ENCODE measurements at regions not wholly inside any gene's neighbourhood (a gene's known extent, or its start where the extent isn't known, plus 50 kb on each side); places are given as distances from the start of the nearest gene placed in this dataset.

DNA sequence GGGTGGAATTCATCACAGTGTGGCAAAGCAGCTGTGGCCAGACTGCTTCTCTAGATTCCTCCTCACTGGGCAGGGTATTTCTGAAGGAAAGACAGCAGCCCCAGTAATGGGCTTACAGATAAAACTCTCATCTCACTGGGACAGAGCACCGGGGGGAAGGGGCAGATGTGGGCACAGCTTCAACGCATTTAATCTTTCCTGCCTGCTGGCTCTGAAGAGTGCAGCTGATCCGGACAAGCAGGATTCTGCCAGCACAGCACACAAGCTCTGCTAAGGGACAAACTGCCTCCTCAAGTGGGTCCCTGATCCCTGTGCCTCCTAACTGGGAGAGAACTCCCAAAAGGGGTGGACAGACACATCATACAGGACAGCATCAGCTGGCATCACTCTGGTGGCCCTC is 779.9 kb upstream of the CNTNAP5 start:
- TF ChIP-seq FOXM1 (IDR thresholded peaks at IDR 0.05; ENCODE audit: borderline replicate concordance) (no peak), SP1 (IDR thresholded peaks at IDR 0.05) (no peak), NFRKB (IDR thresholded peaks at IDR 0.05) (no peak), PKNOX1 (IDR thresholded peaks at IDR 0.05) (no peak), ARNT (IDR thresholded peaks at IDR 0.05) (no peak), HDGF (IDR thresholded peaks at IDR 0.05; ENCODE audit: borderline replicate concordance) (no peak), ZNF384 (IDR thresholded peaks at IDR 0.05) (no peak), ELF4 (IDR thresholded peaks at IDR 0.05) (no peak), TARDBP (IDR thresholded peaks at IDR 0.05) (no peak), LEF1 (IDR thresholded peaks at IDR 0.05; ENCODE audit: borderline replicate concordance) (no peak), SUZ12 (IDR thresholded peaks at IDR 0.05) (no peak), FOXK2 (IDR thresholded peaks at IDR 0.05) (no peak), BHLHE40 (IDR thresholded peaks at IDR 0.05; ENCODE audit: borderline replicate concordance) (no peak), CTBP1 (IDR thresholded peaks at IDR 0.05; ENCODE audit: borderline replicate concordance) (no peak), L3MBTL2 (conservative IDR thresholded peaks at IDR 0.05) (no peak), FOXA1 (IDR thresholded peaks at IDR 0.05) (no peak)
- no peak for DNase-seq (ENCODE audit: extremely low spot score)
- ChIA-PET CTCF (no interaction called here), POLR2A (no interaction called here)

DNA sequence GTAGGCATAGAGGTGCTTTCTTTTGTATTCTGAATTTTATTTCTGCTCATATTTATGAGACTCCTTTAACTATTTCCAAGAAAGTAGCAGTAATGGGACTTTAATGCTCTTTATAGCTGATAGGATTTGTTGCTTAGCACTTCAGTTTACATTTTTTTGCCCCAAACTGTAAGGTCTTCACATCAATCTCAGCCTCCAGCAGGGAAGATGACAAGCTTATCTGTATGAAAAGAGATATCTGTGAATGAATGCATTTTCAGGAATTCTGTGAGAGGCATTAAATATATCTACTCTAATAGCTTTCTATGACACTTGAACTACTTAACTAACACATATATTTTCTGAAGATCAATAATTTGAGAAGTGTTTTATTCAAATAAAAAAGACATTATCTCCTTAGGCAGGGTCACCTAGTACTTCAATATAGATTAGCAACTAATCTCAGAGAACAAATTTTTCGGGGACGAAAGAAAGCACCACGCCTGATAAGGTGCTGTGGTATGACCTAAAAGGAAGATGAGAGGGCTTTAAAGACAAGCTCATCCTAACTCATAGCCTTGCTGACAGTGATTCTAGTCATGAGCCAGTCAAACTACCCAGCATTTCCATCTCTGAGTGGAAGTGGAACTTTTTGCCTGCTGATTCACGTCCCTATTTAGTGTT is 766.1 kb upstream of the CNTNAP5 start:
- CTCF ChIA-PET, result no interaction called here

DNA sequence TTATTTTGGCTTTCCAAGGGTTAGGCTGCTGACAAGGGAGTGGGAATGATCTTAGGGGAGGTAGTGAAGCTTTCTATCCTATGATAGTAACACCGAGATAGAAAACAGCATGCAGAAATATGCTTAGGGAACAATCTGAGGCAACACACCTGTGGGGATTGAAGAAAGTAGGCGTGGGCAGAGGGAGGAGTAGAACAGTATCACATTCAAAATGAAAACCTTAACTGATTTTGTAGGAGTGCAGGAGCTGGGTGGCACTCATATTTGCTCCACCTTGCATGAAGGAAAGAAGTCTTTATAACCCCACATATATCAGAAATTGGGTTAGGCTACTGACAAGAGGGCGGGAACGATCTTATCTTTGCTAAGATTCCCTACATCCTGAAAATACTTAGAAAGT is 762.2 kb upstream of the CNTNAP5 start:
- TF ChIP-seq FOXK2 (IDR thresholded peaks at IDR 0.05) (no peak), ARNT (IDR thresholded peaks at IDR 0.05) (no peak), NFRKB (IDR thresholded peaks at IDR 0.05) (no peak), BHLHE40 (IDR thresholded peaks at IDR 0.05; ENCODE audit: borderline replicate concordance) (no peak), PKNOX1 (IDR thresholded peaks at IDR 0.05) (no peak), L3MBTL2 (conservative IDR thresholded peaks at IDR 0.05) (no peak), FOXM1 (IDR thresholded peaks at IDR 0.05; ENCODE audit: borderline replicate concordance) (no peak), TARDBP (IDR thresholded peaks at IDR 0.05) (no peak), LEF1 (IDR thresholded peaks at IDR 0.05; ENCODE audit: borderline replicate concordance) (no peak), SUZ12 (IDR thresholded peaks at IDR 0.05) (no peak), CTBP1 (IDR thresholded peaks at IDR 0.05; ENCODE audit: borderline replicate concordance) (no peak), SP1 (IDR thresholded peaks at IDR 0.05) (no peak), ZNF384 (IDR thresholded peaks at IDR 0.05) (no peak), FOXA1 (IDR thresholded peaks at IDR 0.05) (no peak), ELF4 (IDR thresholded peaks at IDR 0.05) (no peak), HDGF (IDR thresholded peaks at IDR 0.05; ENCODE audit: borderline replicate concordance) (no peak)
- no peak for DNase-seq (ENCODE audit: extremely low spot score)
- ChIA-PET POLR2A (no interaction called here), CTCF (no interaction called here)

More for the DNA sequence above, 766.1 kb upstream of the CNTNAP5 start:
- DNase-seq (ENCODE audit: extremely low spot score), result no peak
- no peak for TF ChIP-seq NFRKB (IDR thresholded peaks at IDR 0.05)
- TF ChIP-seq HDGF (IDR thresholded peaks at IDR 0.05; ENCODE audit: borderline replicate concordance), result no peak
- TF ChIP-seq TARDBP (IDR thresholded peaks at IDR 0.05), result no peak
- TF ChIP-seq FOXK2 (IDR thresholded peaks at IDR 0.05), result no peak
- no peak for TF ChIP-seq L3MBTL2 (conservative IDR thresholded peaks at IDR 0.05)
- TF ChIP-seq ZNF384 (IDR thresholded peaks at IDR 0.05), result no peak
- no peak for TF ChIP-seq PKNOX1 (IDR thresholded peaks at IDR 0.05)
- TF ChIP-seq ARNT (IDR thresholded peaks at IDR 0.05), result no peak
- no peak for TF ChIP-seq FOXA1 (IDR thresholded peaks at IDR 0.05)
- no peak for TF ChIP-seq BHLHE40 (IDR thresholded peaks at IDR 0.05; ENCODE audit: borderline replicate concordance)
- no peak for TF ChIP-seq CTBP1 (IDR thresholded peaks at IDR 0.05; ENCODE audit: borderline replicate concordance)
- no peak for TF ChIP-seq SUZ12 (IDR thresholded peaks at IDR 0.05)
- no peak for TF ChIP-seq SP1 (IDR thresholded peaks at IDR 0.05)
- no peak for TF ChIP-seq ELF4 (IDR thresholded peaks at IDR 0.05)
- TF ChIP-seq FOXM1 (IDR thresholded peaks at IDR 0.05; ENCODE audit: borderline replicate concordance), result no peak
- no peak for TF ChIP-seq LEF1 (IDR thresholded peaks at IDR 0.05; ENCODE audit: borderline replicate concordance)
- POLR2A ChIA-PET, result no interaction called here

DNA sequence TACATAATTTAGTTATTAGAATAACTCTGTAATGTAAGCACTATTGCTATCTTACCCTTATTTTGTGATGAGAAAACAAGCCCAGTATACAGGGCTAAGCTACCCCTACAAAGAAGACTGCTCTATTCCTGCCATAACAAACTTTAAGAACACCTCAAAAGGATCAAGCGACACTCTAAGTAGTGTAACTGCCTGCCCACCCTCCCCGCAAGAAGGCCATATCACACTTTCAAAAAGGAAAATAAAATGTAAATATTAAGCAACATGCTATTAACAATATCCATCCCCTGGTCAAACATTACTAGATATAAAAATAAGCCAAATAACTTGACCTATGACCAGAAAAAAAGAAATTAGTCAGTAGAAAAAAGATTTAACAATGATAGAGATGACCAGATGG is 741.7 kb upstream of the CNTNAP5 start:
- POLR2A ChIA-PET, result no interaction called here
- DNase-seq (ENCODE audit: extremely low spot score), result no peak
- CTCF ChIA-PET, result no interaction called here
- TF ChIP-seq FOXA1 (IDR thresholded peaks at IDR 0.05) (no peak), SUZ12 (IDR thresholded peaks at IDR 0.05) (no peak), LEF1 (IDR thresholded peaks at IDR 0.05; ENCODE audit: borderline replicate concordance) (no peak), FOXM1 (IDR thresholded peaks at IDR 0.05; ENCODE audit: borderline replicate concordance) (no peak), ZNF384 (IDR thresholded peaks at IDR 0.05) (no peak), HDGF (IDR thresholded peaks at IDR 0.05; ENCODE audit: borderline replicate concordance) (no peak), ELF4 (IDR thresholded peaks at IDR 0.05) (no peak), ARNT (IDR thresholded peaks at IDR 0.05) (no peak), PKNOX1 (IDR thresholded peaks at IDR 0.05) (no peak), SP1 (IDR thresholded peaks at IDR 0.05) (no peak), NFRKB (IDR thresholded peaks at IDR 0.05) (no peak), FOXK2 (IDR thresholded peaks at IDR 0.05) (no peak), TARDBP (IDR thresholded peaks at IDR 0.05) (no peak), L3MBTL2 (conservative IDR thresholded peaks at IDR 0.05) (no peak), CTBP1 (IDR thresholded peaks at IDR 0.05; ENCODE audit: borderline replicate concordance) (no peak), BHLHE40 (IDR thresholded peaks at IDR 0.05; ENCODE audit: borderline replicate concordance) (no peak)

DNA sequence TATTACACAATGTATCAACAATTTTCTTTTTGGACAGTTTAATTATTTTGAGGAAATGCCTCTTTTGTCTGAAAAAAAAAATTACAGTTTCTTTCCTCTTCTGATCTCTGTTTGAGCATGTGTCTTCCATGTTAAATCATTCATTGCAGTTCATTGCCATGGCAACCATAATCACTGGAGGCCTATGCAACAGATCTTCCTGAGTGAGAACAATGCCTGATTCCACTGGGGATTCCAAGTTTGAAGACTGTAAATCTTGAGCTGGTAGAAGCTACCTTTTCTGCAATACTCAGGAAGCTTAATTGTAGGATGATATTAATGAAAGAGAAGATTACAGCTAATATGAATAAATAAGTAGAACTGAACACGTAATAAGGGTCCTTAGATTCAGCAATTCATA is 721.4 kb upstream of the CNTNAP5 start:
- CTCF ChIA-PET, result no interaction called here
- POLR2A ChIA-PET, result no interaction called here
- TF ChIP-seq LEF1 (IDR thresholded peaks at IDR 0.05; ENCODE audit: borderline replicate concordance) (no peak), CTBP1 (IDR thresholded peaks at IDR 0.05; ENCODE audit: borderline replicate concordance) (no peak), NFRKB (IDR thresholded peaks at IDR 0.05) (no peak), FOXK2 (IDR thresholded peaks at IDR 0.05) (no peak), FOXA1 (IDR thresholded peaks at IDR 0.05) (no peak), ZNF384 (IDR thresholded peaks at IDR 0.05) (no peak), FOXM1 (IDR thresholded peaks at IDR 0.05; ENCODE audit: borderline replicate concordance) (no peak), SUZ12 (IDR thresholded peaks at IDR 0.05) (no peak), PKNOX1 (IDR thresholded peaks at IDR 0.05) (no peak), SP1 (IDR thresholded peaks at IDR 0.05) (no peak), BHLHE40 (IDR thresholded peaks at IDR 0.05; ENCODE audit: borderline replicate concordance) (no peak), ARNT (IDR thresholded peaks at IDR 0.05) (no peak), L3MBTL2 (conservative IDR thresholded peaks at IDR 0.05) (no peak), ELF4 (IDR thresholded peaks at IDR 0.05) (no peak)
- DNase-seq (ENCODE audit: extremely low spot score), result no peak

Measured in HEK293T (cell line).